ENCODE measurements at regions not wholly inside any gene's neighbourhood (a gene's known extent, or its start where the extent isn't known, plus 50 kb on each side); places are given as distances from the start of the nearest gene placed in this dataset.

GRCh38 chr16:63038397-63039106 is 1002.3 kb upstream of the CDH8 start:
- no peak for TF ChIP-seq CTCF (IDR thresholded peaks at IDR 0.05; ENCODE audit: low read length)
- no peak for TF ChIP-seq EZH2phosphoT487 (IDR thresholded peaks at IDR 0.05; ENCODE audit: low read length)
